Suprapubic skin (tissue), 4 donors: ENCODE measurements at regions not wholly inside any gene's neighbourhood (a gene's known extent, or its start where the extent isn't known, plus 50 kb on each side); places are given as distances from the start of the nearest gene placed in this dataset.
"Not testable (repeated sequence)": the region's sequence is repeated elsewhere in the genome, so short reads cannot be mapped to it uniquely, and the experiment has no call there.

Experiments used
- DNase-seq, 2 donors: peaks; one replicate each; pipeline ENCODE4 v3.0.0-alpha.2; 2019; ENCODE audit warnings: low spot score in 2 of 2
- H3K27ac ChIP-seq: fragments of 200-600 bp; sonication (generic); one replicate; pipeline ENCODE4 v1.5.1; 2019
- H3K27me3 ChIP-seq: fragments of 200-600 bp; sonication (generic); one replicate; pipeline ENCODE4 v1.5.1; 2019
- H3K36me3 ChIP-seq: fragments of 200-600 bp; sonication (generic); one replicate; pipeline ENCODE4 v1.5.1; 2019
- H3K4me1 ChIP-seq: fragments of 200-600 bp; sonication (generic); one replicate; pipeline ENCODE4 v1.5.1; 2019
- H3K4me3 ChIP-seq: fragments of 200-600 bp; sonication (generic); one replicate; pipeline ENCODE4 v1.5.1; 2019; ENCODE audit warnings: mild to moderate bottlenecking
- H3K9me3 ChIP-seq: fragments of 200-600 bp; sonication (generic); one replicate; pipeline ENCODE4 v1.5.1; 2019
- CTCF ChIP-seq, 2 donors: fragments of 200-600 bp in 1 of 2; fragments of 450-650 bp in 1 of 2; sonication (generic) in 1 of 2; IDR thresholded peaks; one replicate each; pipeline ENCODE4 v1.5.1; 2016 to 2019; ENCODE audit warnings: antibody characterized with exemption in 2 of 2, mild to moderate bottlenecking in 1 of 2, moderate library complexity in 1 of 2
- EP300 ChIP-seq: sonication (generic); formaldehyde crosslinking; IDR thresholded peaks from one replicate; pipeline ENCODE4 v1.6.1; 2017; ENCODE audit warnings: antibody characterized with exemption
- POLR2A ChIP-seq, 2 donors: fragments of 450-650 bp; IDR thresholded peaks; one replicate each; pipeline ENCODE4 v1.6.1; 2017; ENCODE audit warnings: antibody characterized with exemption in 2 of 2, mild to moderate bottlenecking in 2 of 2, moderate library complexity in 2 of 2
- POLR2AphosphoS5 ChIP-seq, 3 donors: sonication (generic); formaldehyde crosslinking; IDR thresholded peaks; one replicate each; pipeline ENCODE4 v1.6.1; 2017; ENCODE audit warnings: antibody characterized with exemption in 3 of 3
- WGBS: methylation state at CpG from one replicate; pipeline ENCODE4 v1.1.5; 2018; 5-methylcytosine and 5-hydroxymethylcytosine counted together

GRCh38 chr6:149246691-149247384 lies 70.7 kb upstream of the TAB2 start:
- TF ChIP-seq EP300 (no peak), CTCF (IDR thresholded peaks at IDR 0.05) (no peak), POLR2A (IDR thresholded peaks at IDR 0.05) (no peak), POLR2AphosphoS5 (IDR thresholded peaks at IDR 0.05) (no peak)
- no peaks in the 10 kb centered on the region for H3K9me3 ChIP-seq
- no peaks in the 10 kb centered on the region for H3K36me3 ChIP-seq
- H3K27ac ChIP-seq, result peak overlapping the region; percentile 13
- no peak overlapping the region for H3K4me3 ChIP-seq
- no peaks in the 10 kb centered on the region for H3K27me3 ChIP-seq
- WGBS, result 84% methylated on average over 13 of the region's 13 CpGs
- DNase-seq, result no peak
- no peaks in the 10 kb centered on the region for H3K4me1 ChIP-seq

- TF ChIP-seq CTCF (IDR thresholded peaks at IDR 0.05), result no peak
- H3K27ac ChIP-seq, result no peak overlapping the region
- H3K27me3 ChIP-seq, result no peaks in the 10 kb centered on the region
- DNase-seq, result no peak
- no peaks in the 10 kb centered on the region for H3K9me3 ChIP-seq
- no peaks in the 10 kb centered on the region for H3K4me1 ChIP-seq
- WGBS, result 90% methylated on average over 6 of the region's 6 CpGs
- no peak overlapping the region for H3K4me3 ChIP-seq
- H3K36me3 ChIP-seq, result no peaks in the 10 kb centered on the region
Measured at GRCh38 chr6:149247385-149247763, 70.1 kb upstream of the TAB2 start.

GRCh38 chr6:149248263-149248662 lies 69.2 kb upstream of the TAB2 start:
- WGBS, result 94% methylated on average over 5 of the region's 5 CpGs
- H3K27ac ChIP-seq, H3K27me3 ChIP-seq, H3K4me3 ChIP-seq, H3K36me3 ChIP-seq, DNase-seq, H3K9me3 ChIP-seq, H3K4me1 ChIP-seq: not testable (repeated sequence)

DNA sequence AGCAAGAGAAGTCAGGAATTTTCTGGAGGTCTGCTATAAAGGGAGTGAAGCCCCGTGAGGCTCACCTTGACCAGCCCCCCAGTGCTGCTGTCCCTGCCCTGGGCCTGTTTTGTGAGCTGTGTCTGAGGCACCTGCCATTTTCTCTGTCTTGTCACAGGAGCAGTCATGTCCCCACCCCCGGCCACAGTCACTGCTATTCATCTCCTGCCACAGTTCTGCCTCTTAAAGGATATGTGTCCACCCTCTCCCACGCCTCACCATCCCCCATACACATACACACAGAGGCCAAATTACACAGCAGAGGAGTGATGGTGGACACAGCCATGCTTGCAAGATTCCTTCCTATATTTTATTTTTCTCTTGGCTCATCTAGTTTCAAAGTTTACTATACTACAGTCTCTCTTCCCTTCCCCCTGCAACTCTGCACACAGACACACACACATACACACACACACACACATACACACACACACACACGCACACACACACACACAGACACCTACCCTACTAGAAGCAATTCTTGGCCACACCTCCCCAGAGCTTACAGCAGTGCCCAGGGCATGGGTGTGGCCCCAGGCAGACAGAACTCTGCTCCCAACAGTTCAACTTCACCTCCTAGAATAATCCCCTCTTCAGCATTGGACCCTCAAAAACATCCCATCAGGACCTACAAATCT lies 68.7 kb upstream of the TAB2 start:
- Histone ChIP-seq H3K27me3 (no peaks in the 10 kb centered on the region), H3K27ac (no peak overlapping the region), H3K36me3 (no peaks in the 10 kb centered on the region), H3K4me3 (no peak overlapping the region), H3K4me1 (no peaks in the 10 kb centered on the region), H3K9me3 (no peaks in the 10 kb centered on the region)
- TF ChIP-seq EP300, result no peak
- TF ChIP-seq POLR2AphosphoS5 (IDR thresholded peaks at IDR 0.05), result no peak
- TF ChIP-seq POLR2A (IDR thresholded peaks at IDR 0.05), result no peak
- no peak for TF ChIP-seq CTCF (IDR thresholded peaks at IDR 0.05)
- no peak for DNase-seq
- WGBS, result 64% methylated on average over 4 of the region's 4 CpGs

DNA sequence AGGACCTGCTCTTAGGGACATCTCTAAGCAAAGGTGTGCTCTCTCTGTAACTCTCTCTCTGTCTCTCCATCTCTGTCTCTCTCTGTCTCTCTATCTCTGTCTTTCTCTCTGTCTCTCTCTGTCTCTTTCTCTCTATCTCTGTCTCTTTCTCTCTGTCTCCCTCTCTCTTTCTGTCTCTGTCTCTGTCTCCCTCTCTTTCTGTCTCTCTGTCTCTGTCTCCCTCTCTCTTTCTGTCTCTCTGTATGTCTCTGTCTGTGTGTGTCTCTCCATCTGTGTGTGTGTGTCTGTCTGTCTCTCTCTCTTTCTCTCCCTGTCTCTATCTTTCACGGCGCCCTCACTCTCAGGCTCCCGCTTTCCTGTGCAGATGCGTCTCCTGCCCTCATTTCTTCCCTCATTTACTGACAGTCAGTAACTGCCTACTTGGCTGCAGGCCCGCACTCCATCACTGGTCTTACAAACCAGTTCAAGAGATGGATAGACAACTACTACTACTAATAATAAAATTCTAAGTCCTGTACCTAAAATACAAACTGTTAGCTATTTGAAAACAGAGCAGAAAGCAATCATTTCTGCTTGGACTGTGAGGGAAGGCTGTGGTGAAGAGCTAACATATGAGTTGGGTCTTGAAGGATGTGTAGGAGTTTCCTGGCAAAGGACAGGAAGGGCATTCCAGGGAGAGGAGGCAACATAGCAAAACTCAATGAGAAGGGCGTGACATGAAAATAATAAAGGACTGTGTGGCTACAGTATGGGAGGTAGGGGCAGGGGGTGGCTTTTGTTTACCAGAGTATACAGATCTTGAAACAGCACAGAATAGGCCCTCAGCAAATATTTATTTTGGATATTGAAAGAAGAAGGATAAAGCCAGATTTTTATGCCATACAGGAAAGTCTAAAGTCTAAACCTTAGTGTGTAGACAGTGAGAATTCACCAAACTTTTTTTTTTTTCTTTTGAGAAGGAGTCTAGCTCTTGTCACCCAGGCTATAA lies 67.8 kb upstream of the TAB2 start:
- no peak for DNase-seq
- no peaks in the 10 kb centered on the region for H3K9me3 ChIP-seq
- TF ChIP-seq POLR2AphosphoS5 (IDR thresholded peaks at IDR 0.05) (no peak), POLR2A (IDR thresholded peaks at IDR 0.05) (no peak), EP300 (no peak), CTCF (IDR thresholded peaks at IDR 0.05) (no peak)
- 90% methylated on average over 6 of the region's 6 CpGs for WGBS
- H3K27me3 ChIP-seq, result peaks cover 2% of the 10 kb centered on the region
- H3K36me3 ChIP-seq, result no peaks in the 10 kb centered on the region
- no peak overlapping the region for H3K27ac ChIP-seq
- H3K4me3 ChIP-seq, result no peak overlapping the region
- no peaks in the 10 kb centered on the region for H3K4me1 ChIP-seq
